H54 (cell line): ENCODE measurements at regions not wholly inside any gene's neighbourhood (a gene's known extent, or its start where the extent isn't known, plus 50 kb on each side); places are given as distances from the start of the nearest gene placed in this dataset.
"Not testable (repeated sequence)": the region's sequence is repeated elsewhere in the genome, so short reads cannot be mapped to it uniquely, and the experiment has no call there.

Experiments used
- DNase-seq: peaks from one replicate; pipeline ENCODE4 v3.0.0; 2011; ENCODE audit warnings: low spot score, mixed read lengths; ENCODE audit not compliant: insufficient read length
- FAIRE-seq: peaks from 3 replicates; lab custom pipeline; 2011; peaks lifted over from hg19 to GRCh38; lab: Jason Lieb, UNC
- POLR2A ChIP-seq: IDR thresholded peaks from 2 replicates; pipeline ENCODE4 v1.6.1; 2011; ENCODE audit warnings: low read depth, mild to moderate bottlenecking, low read length

GRCh38 chr10:5292196-5292735 lies 72.5 kb upstream of the UCN3 start:
- TF ChIP-seq POLR2A = no peak
- no peak for DNase-seq
- no peak for FAIRE-seq

GRCh38 chr10:5292970-5293369 lies 71.8 kb upstream of the UCN3 start:
- not testable (repeated sequence) for FAIRE-seq, DNase-seq

- no peak for TF ChIP-seq POLR2A
- FAIRE-seq (no peak), DNase-seq (peak; percentile 42)
Observed at GRCh38 chr10:5293691-5294550, 70.8 kb upstream of the UCN3 start.

- TF ChIP-seq POLR2A = no peak
- no peak for FAIRE-seq
- DNase-seq = no peak
Observed at GRCh38 chr10:5297466-5297865, 67.3 kb upstream of the UCN3 start.

- DNase-seq = no peak
- no peak for FAIRE-seq
- no peak for TF ChIP-seq POLR2A
Observed at GRCh38 chr10:5297996-5298395, 66.8 kb upstream of the UCN3 start.

GRCh38 chr10:5299950-5300349 lies 64.8 kb upstream of the UCN3 start:
- no peak for DNase-seq
- no peak for FAIRE-seq
- TF ChIP-seq POLR2A = no peak

GRCh38 chr10:5303504-5303903 lies 61.3 kb upstream of the UCN3 start:
- FAIRE-seq = no peak
- DNase-seq = no peak
- TF ChIP-seq POLR2A = no peak

- DNase-seq = no peak
Observed at GRCh38 chr10:5305374-5305773, 59.4 kb upstream of the UCN3 start.

GRCh38 chr10:5310914-5311313 lies 53.9 kb upstream of the UCN3 start:
- no peak for DNase-seq
- TF ChIP-seq POLR2A = no peak
- no peak for FAIRE-seq

More at GRCh38 chr10:5305374-5305773, 59.4 kb upstream of the UCN3 start:
- no peak for FAIRE-seq
- no peak for TF ChIP-seq POLR2A

- TF ChIP-seq POLR2A = no peak
- FAIRE-seq = no peak
- no peak for DNase-seq
Observed at GRCh38 chr10:5311617-5312016, 53.1 kb upstream of the UCN3 start.

- no peak for DNase-seq
- TF ChIP-seq POLR2A = no peak
- FAIRE-seq = no peak
Observed at GRCh38 chr10:5314840-5315239, 49.9 kb upstream of the UCN3 start.
